ENCODE measurements at regions not wholly inside any gene's neighbourhood (a gene's known extent, or its start where the extent isn't known, plus 50 kb on each side); places are given as distances from the start of the nearest gene placed in this dataset.

GRCh38 chr13:94938124-94938523, 225.8 kb upstream of the SOX21 start:
- TF ChIP-seq CTCF (IDR thresholded peaks at IDR 0.05) (no peak), POLR2A (IDR thresholded peaks at IDR 0.05) (no peak)
